ENCODE measurements at regions not wholly inside any gene's neighbourhood (a gene's known extent, or its start where the extent isn't known, plus 50 kb on each side); places are given as distances from the start of the nearest gene placed in this dataset.

- TF ChIP-seq CTCF (IDR thresholded peaks at IDR 0.05; ENCODE audit: insufficient read depth, low read length) (no peak), POLR2AphosphoS5 (IDR thresholded peaks at IDR 0.05; ENCODE audit: low read depth) (no peak), GABPA (IDR thresholded peaks at IDR 0.05; ENCODE audit: low read depth) (no peak), REST (IDR thresholded peaks at IDR 0.05; ENCODE audit: insufficient replicate concordance, low read depth) (no peak)
Observed at GRCh38 chr12:126218697-126219096, 1153.5 kb downstream of the AACS start.

Data from HL-60 (cell line).